Neutrophil (primary cell): ENCODE measurements at regions not wholly inside any gene's neighbourhood (a gene's known extent, or its start where the extent isn't known, plus 50 kb on each side); places are given as distances from the start of the nearest gene placed in this dataset.
"Not testable (repeated sequence)": the region's sequence is repeated elsewhere in the genome, so short reads cannot be mapped to it uniquely, and the experiment has no call there.

Experiments used
- H3K27ac ChIP-seq: fragments of 200-600 bp; sonication (generic); 2 replicates; pipeline ENCODE4 v1.5.1; 2016; ENCODE audit warnings: mild to moderate bottlenecking, moderate library complexity
- H3K27me3 ChIP-seq: fragments of 200-600 bp; sonication (generic); 2 replicates; pipeline ENCODE4 v1.6.0; 2016; ENCODE audit warnings: mild to moderate bottlenecking
- H3K36me3 ChIP-seq: fragments of 200-600 bp; sonication (generic); 2 replicates; pipeline ENCODE4 v1.5.1; 2017
- H3K4me1 ChIP-seq, 2 experiments: fragments of 200-600 bp in 1 of 2; sonication (generic) in 1 of 2; 1 replicate in 1 of 2; 2 replicates in 1 of 2; pipeline versions ENCODE4 v1.5.1 to v1.6.1; 2013 to 2016; ENCODE audit warnings: low read depth in 1 of 2, low read length in 1 of 2, mild to moderate bottlenecking in 1 of 2, moderate library complexity in 1 of 2; ENCODE audit not compliant: control insufficient read depth in 1 of 2, insufficient read depth in 1 of 2
- H3K4me3 ChIP-seq, 2 experiments: fragments of 200-600 bp in 1 of 2; sonication (generic) in 1 of 2; 1 replicate in 1 of 2; 2 replicates in 1 of 2; pipeline ENCODE4 v1.5.1; 2013 to 2016; ENCODE audit warnings: low read depth in 1 of 2, low read length in 1 of 2, mild to moderate bottlenecking in 1 of 2, moderate library complexity in 1 of 2
- H3K9me3 ChIP-seq: fragments of 200-600 bp; sonication (generic); 2 replicates; pipeline ENCODE4 v1.5.1; 2016
- TF ChIP-seq, protein P1 (sequence below): fragments of 200-600 bp; sonication (generic); IDR thresholded peaks from 2 replicates; pipeline ENCODE4 v1.5.1; 2016; ENCODE audit warnings: antibody characterized with exemption

GRCh38 chr19:5245631-5246553 lies 94.7 kb downstream of the PTPRS start:
- Histone ChIP-seq H3K36me3 (no peaks in the 10 kb centered on the region), H3K4me3 (no peak overlapping the region), H3K27me3 (no peaks in the 10 kb centered on the region), H3K4me1 (no peaks in the 10 kb centered on the region), H3K27ac (no peak overlapping the region), H3K9me3 (no peaks in the 10 kb centered on the region)
- TF ChIP-seq, protein P1, sequence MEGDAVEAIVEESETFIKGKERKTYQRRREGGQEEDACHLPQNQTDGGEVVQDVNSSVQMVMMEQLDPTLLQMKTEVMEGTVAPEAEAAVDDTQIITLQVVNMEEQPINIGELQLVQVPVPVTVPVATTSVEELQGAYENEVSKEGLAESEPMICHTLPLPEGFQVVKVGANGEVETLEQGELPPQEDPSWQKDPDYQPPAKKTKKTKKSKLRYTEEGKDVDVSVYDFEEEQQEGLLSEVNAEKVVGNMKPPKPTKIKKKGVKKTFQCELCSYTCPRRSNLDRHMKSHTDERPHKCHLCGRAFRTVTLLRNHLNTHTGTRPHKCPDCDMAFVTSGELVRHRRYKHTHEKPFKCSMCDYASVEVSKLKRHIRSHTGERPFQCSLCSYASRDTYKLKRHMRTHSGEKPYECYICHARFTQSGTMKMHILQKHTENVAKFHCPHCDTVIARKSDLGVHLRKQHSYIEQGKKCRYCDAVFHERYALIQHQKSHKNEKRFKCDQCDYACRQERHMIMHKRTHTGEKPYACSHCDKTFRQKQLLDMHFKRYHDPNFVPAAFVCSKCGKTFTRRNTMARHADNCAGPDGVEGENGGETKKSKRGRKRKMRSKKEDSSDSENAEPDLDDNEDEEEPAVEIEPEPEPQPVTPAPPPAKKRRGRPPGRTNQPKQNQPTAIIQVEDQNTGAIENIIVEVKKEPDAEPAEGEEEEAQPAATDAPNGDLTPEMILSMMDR = no peak

- no peaks in the 10 kb centered on the region for H3K4me1 ChIP-seq
- TF ChIP-seq, protein P1 = no peak
- H3K36me3 ChIP-seq = no peaks in the 10 kb centered on the region
- no peak overlapping the region for H3K27ac ChIP-seq
- H3K9me3 ChIP-seq = no peaks in the 10 kb centered on the region
- no peak overlapping the region for H3K4me3 ChIP-seq
- no peaks in the 10 kb centered on the region for H3K27me3 ChIP-seq
These were observed 96.3 kb downstream of the PTPRS start for GRCh38 chr19:5244351-5244750.

GRCh38 chr19:5243878-5244277 lies 96.7 kb downstream of the PTPRS start:
- H3K36me3 ChIP-seq = no peaks in the 10 kb centered on the region
- H3K4me1 ChIP-seq = no peaks in the 10 kb centered on the region

DNA sequence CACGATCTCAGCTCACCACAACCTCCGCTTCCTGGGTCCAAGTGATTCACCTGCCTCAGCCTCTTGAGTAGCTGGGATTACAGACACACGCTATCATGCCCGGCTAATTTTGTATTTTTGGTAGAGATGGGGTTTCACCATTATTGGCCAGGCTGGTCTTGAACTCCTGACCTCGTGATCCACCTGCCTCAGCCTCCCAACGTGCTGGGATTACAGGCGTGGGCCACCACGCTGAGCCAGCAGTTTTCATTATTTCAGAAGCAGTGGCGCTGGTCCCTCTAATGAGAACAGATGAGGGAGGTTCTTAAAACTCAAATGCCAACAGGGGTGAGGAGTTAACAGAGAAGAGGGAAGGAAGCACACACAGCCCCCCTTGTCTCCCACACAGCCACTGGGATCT lies 98.7 kb downstream of the PTPRS start:
- H3K4me1 ChIP-seq, H3K27ac ChIP-seq, H3K9me3 ChIP-seq, H3K4me3 ChIP-seq, H3K36me3 ChIP-seq, H3K27me3 ChIP-seq: not testable (repeated sequence)

More at GRCh38 chr19:5243878-5244277, 96.7 kb downstream of the PTPRS start:
- Histone ChIP-seq H3K27ac (no peak overlapping the region), H3K4me3 (no peak overlapping the region), H3K27me3 (no peaks in the 10 kb centered on the region), H3K9me3 (no peaks in the 10 kb centered on the region)
- TF ChIP-seq, protein P1 = no peak

DNA sequence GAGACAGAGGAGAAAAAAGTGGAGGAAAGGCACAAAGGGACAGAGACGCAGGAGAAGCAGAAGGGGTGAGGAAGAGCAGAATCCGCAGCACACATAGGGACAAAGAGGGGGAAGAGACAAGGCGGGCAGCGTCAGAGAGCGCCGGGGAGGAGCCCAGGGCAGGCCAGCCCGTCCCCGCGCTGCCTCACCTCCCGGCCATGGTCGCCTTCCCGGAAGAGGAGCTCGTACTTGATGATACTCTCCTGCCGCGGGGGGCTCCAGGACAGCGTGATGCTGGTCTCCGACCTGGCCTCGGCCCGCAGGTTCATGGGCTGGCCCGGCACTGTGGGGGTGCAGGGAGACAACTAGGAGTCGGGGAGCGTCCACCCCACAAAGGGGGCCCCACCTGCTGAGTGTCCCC lies 100.6 kb downstream of the PTPRS start:
- no peaks in the 10 kb centered on the region for H3K4me1 ChIP-seq
- H3K4me3 ChIP-seq = no peak overlapping the region
- no peaks in the 10 kb centered on the region for H3K36me3 ChIP-seq
- no peaks in the 10 kb centered on the region for H3K27me3 ChIP-seq
- TF ChIP-seq, protein P1 = no peak
- no peak overlapping the region for H3K27ac ChIP-seq
- H3K9me3 ChIP-seq = no peaks in the 10 kb centered on the region

DNA sequence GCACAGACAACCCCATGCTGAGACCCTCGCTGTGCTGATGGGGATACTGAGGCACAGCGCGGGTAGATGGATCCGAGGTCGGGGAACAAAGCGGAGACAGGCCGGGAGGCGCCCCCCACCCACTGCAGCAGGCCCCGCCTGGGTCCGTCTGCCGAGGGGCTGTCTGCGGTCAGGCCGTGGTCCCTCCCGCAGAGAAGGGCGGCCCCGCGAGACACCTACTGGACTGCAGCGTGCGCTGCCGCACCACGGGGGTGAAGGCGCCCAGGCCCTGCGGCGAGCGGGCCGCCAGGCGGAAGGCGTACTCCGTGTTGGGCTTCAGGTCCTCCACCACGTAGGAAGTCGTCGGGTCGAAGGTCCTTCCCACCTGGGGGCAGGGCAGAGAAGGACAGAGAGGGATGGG lies 101.9 kb downstream of the PTPRS start:
- Histone ChIP-seq H3K27me3 (no peaks in the 10 kb centered on the region), H3K36me3 (no peaks in the 10 kb centered on the region), H3K9me3 (no peaks in the 10 kb centered on the region), H3K4me1 (no peaks in the 10 kb centered on the region), H3K4me3 (no peak overlapping the region), H3K27ac (no peak overlapping the region)
- TF ChIP-seq, protein P1 = no peak
